ENCODE measurements at regions not wholly inside any gene's neighbourhood (a gene's known extent, or its start where the extent isn't known, plus 50 kb on each side); places are given as distances from the start of the nearest gene placed in this dataset.
"Not testable (repeated sequence)": the region's sequence is repeated elsewhere in the genome, so short reads cannot be mapped to it uniquely, and the experiment has no call there.

DNA sequence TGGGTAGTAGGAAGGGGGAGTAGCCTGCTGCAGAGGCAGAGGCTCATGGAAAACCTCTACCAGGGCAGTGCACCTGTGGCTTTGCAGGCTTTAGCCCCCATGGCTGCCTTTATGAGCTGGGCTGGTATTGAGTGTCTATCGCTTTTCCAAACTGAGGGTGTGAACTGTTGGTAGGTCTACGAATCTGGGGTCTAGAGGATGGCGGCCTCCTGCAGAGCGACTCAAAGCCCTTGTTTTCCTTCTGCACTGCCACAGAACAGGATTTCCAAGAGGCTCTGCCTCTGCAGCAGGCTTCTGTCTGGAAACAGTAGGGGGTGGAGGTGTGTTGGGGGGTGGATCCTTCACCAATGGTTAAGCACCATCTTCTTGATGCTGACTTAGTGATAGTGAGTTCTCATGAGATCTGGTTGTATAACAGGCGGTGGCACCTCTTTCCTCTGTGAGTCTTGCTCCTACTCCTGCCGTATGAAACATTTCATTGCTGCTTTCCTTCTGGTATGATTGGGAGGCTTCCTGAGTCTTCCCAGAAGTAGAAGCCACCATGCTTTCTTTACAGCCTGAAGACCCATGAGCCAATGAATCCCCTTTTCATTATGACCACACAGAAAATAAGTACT, 840.0 kb downstream of the FOXD4L5 start:
- H3K4me3 Mint-ChIP-seq; CTCF ChIA-PET; H3K27ac Mint-ChIP-seq; ATAC-seq; H3K4me1 Mint-ChIP-seq (ENCODE audit: low read depth); POLR2A ChIA-PET; H3K36me3 Mint-ChIP-seq (ENCODE audit: low read depth); intact Hi-C loops (cut with micrococcal nuclease); H3K9me3 Mint-ChIP-seq; H3K27me3 Mint-ChIP-seq; DNase-seq: not testable (repeated sequence)

DNA sequence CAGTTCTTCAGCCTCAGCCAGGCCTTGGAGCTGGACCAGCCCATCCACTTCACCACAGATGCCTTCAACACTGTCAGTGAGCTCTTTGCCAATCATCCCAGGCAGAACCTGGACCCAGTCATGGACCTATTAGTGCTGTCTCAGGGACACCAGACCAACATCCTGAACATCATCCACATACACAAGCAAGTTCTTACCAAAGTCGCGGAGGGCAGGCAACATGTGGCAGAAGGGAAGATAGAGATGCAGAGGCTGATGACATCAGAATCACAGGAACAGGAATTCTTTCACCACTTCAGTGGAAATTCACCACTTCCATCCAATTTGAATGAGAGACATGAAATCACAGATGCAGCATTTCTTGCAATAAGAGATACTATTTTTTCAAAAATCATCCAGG, 845.3 kb downstream of the FOXD4L5 start:
- H3K4me1 Mint-ChIP-seq (ENCODE audit: low read depth); H3K27me3 Mint-ChIP-seq; ATAC-seq; intact Hi-C loops (cut with micrococcal nuclease); H3K4me3 Mint-ChIP-seq; DNase-seq; POLR2A ChIA-PET; CTCF ChIA-PET; H3K9me3 Mint-ChIP-seq; H3K36me3 Mint-ChIP-seq (ENCODE audit: low read depth); H3K27ac Mint-ChIP-seq: not testable (repeated sequence)
